ENCODE measurements at regions not wholly inside any gene's neighbourhood (a gene's known extent, or its start where the extent isn't known, plus 50 kb on each side); places are given as distances from the start of the nearest gene placed in this dataset.

- no peak for TF ChIP-seq CTCF (IDR thresholded peaks at IDR 0.05; ENCODE audit: insufficient read depth, low read depth, low read length)
- TF ChIP-seq EZH2 (IDR thresholded peaks at IDR 0.05; ENCODE audit: insufficient read depth, low read length), result no peak
Observed at GRCh38 chr4:66639361-66639760, 905.9 kb downstream of the CENPC start.

All from astrocyte (in vitro differentiated cells and primary cell).